ENCODE measurements at regions not wholly inside any gene's neighbourhood (a gene's known extent, or its start where the extent isn't known, plus 50 kb on each side); places are given as distances from the start of the nearest gene placed in this dataset.

DNA sequence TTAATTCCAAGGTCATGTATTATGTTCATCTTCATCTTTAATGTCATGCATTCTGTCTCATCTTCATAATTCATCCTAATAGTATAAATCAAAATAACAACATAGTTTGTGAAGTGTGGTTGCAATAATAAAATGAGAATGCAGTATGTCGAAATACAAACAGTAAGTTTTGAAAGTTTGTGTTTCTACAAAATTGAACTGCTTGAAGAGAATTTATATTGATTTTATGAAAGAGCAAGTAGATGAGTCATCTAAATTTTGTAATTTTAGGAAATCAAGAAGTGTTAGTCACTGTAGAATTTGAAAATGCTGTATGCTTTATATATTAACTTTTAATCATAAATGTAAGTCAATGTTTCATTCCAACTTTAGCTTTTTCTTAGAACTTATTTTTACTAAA lies 190.5 kb upstream of the PPP1R3A start:
- H3K36me3 Mint-ChIP-seq (ENCODE audit: low read depth): no peaks in the 10 kb centered on the region

GRCh38 chr7:114108510-114108909 lies 189.7 kb upstream of the PPP1R3A start:
- no peak overlapping the region for H3K27ac Mint-ChIP-seq
- H3K4me3 Mint-ChIP-seq: no peak overlapping the region
- no peak for DNase-seq
- no peaks in the 10 kb centered on the region for H3K9me3 Mint-ChIP-seq
- no peaks in the 10 kb centered on the region for H3K27me3 Mint-ChIP-seq (ENCODE audit: low read depth, poor library complexity)
- H3K36me3 Mint-ChIP-seq (ENCODE audit: low read depth): no peaks in the 10 kb centered on the region
- no peaks in the 10 kb centered on the region for H3K4me1 Mint-ChIP-seq
- TF ChIP-seq CTCF (IDR thresholded peaks at IDR 0.05): no peak

More for the DNA sequence above, 190.5 kb upstream of the PPP1R3A start:
- H3K9me3 Mint-ChIP-seq: no peaks in the 10 kb centered on the region
- no peak overlapping the region for H3K27ac Mint-ChIP-seq
- no peaks in the 10 kb centered on the region for H3K4me1 Mint-ChIP-seq
- DNase-seq: no peak
- no peak overlapping the region for H3K4me3 Mint-ChIP-seq
- TF ChIP-seq CTCF (IDR thresholded peaks at IDR 0.05): no peak
- H3K27me3 Mint-ChIP-seq (ENCODE audit: low read depth, poor library complexity): no peaks in the 10 kb centered on the region

DNA sequence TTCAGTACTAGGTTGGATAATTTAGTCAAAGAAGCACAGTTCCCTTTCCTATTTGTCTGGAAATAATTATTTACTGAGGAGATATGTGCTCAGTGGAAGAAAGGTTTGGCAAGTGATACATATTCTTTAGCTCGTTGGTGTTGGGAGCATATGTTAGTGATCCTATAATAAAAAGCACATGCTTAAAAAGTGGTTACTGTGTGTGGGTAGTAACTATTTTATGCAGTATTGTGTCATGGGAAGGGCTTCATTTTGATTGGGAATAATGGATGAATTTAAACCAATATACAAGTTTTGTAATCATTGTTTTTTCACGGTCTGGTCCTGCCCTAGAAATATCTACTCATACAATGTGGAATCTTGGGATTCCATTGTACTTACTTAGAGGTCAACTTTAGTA lies 188.7 kb upstream of the PPP1R3A start:
- TF ChIP-seq CTCF (IDR thresholded peaks at IDR 0.05): no peak
- no peaks in the 10 kb centered on the region for H3K4me1 Mint-ChIP-seq
- H3K27me3 Mint-ChIP-seq (ENCODE audit: low read depth, poor library complexity): no peaks in the 10 kb centered on the region
- no peaks in the 10 kb centered on the region for H3K9me3 Mint-ChIP-seq
- no peak overlapping the region for H3K4me3 Mint-ChIP-seq
- no peak overlapping the region for H3K27ac Mint-ChIP-seq
- no peak for DNase-seq
- no peaks in the 10 kb centered on the region for H3K36me3 Mint-ChIP-seq (ENCODE audit: low read depth)

- TF ChIP-seq CTCF (IDR thresholded peaks at IDR 0.05): no peak
- Mint-ChIP-seq H3K9me3 (no peaks in the 10 kb centered on the region), H3K36me3 (ENCODE audit: low read depth) (no peaks in the 10 kb centered on the region), H3K27ac (no peak overlapping the region), H3K4me1 (no peaks in the 10 kb centered on the region), H3K27me3 (ENCODE audit: low read depth, poor library complexity) (no peaks in the 10 kb centered on the region), H3K4me3 (no peak overlapping the region)
- no peak for DNase-seq
Measured at GRCh38 chr7:114104035-114104434, 185.2 kb upstream of the PPP1R3A start.

DNA sequence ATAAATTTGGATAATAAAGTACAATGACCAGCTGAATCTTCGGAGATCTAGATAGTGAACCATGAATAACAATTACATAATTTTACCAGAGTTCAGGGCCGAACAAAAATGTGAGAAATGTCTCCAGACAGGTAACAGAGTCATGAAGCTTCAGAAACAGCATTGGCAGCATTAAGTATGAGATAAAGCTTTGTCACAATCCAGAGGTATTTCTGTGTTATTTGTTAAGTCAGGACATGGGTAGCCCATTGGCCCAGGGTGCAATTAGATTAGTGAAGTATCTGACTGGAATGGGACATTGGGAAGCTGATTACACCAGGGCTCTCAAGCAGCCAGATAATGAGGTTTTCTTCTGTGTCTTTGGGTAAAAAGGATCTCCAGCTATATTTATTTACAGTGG lies 184.2 kb upstream of the PPP1R3A start:
- Mint-ChIP-seq H3K4me3 (no peak overlapping the region), H3K36me3 (ENCODE audit: low read depth) (peaks cover 2% of the 10 kb centered on the region), H3K27me3 (ENCODE audit: low read depth, poor library complexity) (no peaks in the 10 kb centered on the region), H3K9me3 (no peaks in the 10 kb centered on the region), H3K4me1 (no peaks in the 10 kb centered on the region), H3K27ac (no peak overlapping the region)
- no peak for TF ChIP-seq CTCF (IDR thresholded peaks at IDR 0.05)
- no peak for DNase-seq

DNA sequence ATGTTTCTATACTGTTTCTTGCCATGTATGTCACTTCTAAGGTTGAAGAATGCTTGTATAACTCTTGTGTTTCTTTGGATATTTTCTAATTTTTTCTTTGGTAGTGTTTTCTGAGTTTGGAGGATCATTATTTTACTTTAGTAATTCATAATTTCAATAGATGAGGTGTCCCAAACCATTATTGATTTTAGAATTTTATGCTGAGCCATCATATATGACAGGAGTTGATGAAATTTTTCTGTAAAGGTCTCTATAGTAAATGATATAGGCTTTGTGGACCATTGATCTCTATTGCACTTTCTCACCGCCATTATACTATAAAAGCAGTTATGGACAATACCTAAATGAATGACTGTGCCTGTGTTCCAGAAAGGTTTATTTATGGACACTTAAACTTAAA lies 183.3 kb upstream of the PPP1R3A start:
- Mint-ChIP-seq H3K4me1 (no peaks in the 10 kb centered on the region), H3K27me3 (ENCODE audit: low read depth, poor library complexity) (no peaks in the 10 kb centered on the region), H3K9me3 (no peaks in the 10 kb centered on the region), H3K27ac (no peak overlapping the region), H3K36me3 (ENCODE audit: low read depth) (peaks cover 5% of the 10 kb centered on the region), H3K4me3 (no peak overlapping the region)
- TF ChIP-seq CTCF (IDR thresholded peaks at IDR 0.05): no peak
- no peak for DNase-seq
